Panc1 (cell line): ENCODE measurements at regions not wholly inside any gene's neighbourhood (a gene's known extent, or its start where the extent isn't known, plus 50 kb on each side); places are given as distances from the start of the nearest gene placed in this dataset.

Experiments used
- ATAC-seq: fragments of 200-7000 bp; cut with Tn5 transposase; 2 replicates; pipeline ENCODE4 v1.9.1; 2020; ENCODE audit warnings: mild to moderate bottlenecking, moderate library complexity
- BruUV-seq: library from RNA; stranded (reverse); fragments of 400-500 nt; replicated peaks from 2 replicates; lab custom pipeline; 2021; lab: Mats Ljungman, UMichigan
- CTCF ChIA-PET: fragments of 300-600 bp; sonication (Branson Sonifier 250); formaldehyde crosslinking; loops from one replicate; lab custom pipeline; 2022; ENCODE audit warnings: antibody characterized with exemption; lab: Charles Lee
- POLR2A ChIA-PET: fragments of 300-600 bp; sonication (Branson Sonifier 250); formaldehyde crosslinking; loops from one replicate; lab custom pipeline; 2022; ENCODE audit warnings: antibody characterized with exemption; lab: Charles Lee
- DNase-seq: peaks from one replicate; pipeline ENCODE4 v3.0.0-alpha.2; 2010; ENCODE audit warnings: low read depth, low spot score
- H3K27ac ChIP-seq: 2 replicates; pipeline ENCODE4 v1.5.1; 2011; ENCODE audit warnings: mild to moderate bottlenecking, low read length, inconsistent platforms
- H3K27me3 ChIP-seq: fragments of 200-500 bp; sonication (Bioruptor generic); 2 replicates; pipeline ENCODE4 v1.6.0; 2014; ENCODE audit warnings: low read length, inconsistent platforms; ENCODE audit not compliant: control insufficient read depth, insufficient read depth
- H3K36me3 ChIP-seq: fragments of 200-500 bp; sonication (Bioruptor generic); 2 replicates; pipeline ENCODE4 v1.5.1; 2014; ENCODE audit warnings: inconsistent platforms, mild to moderate bottlenecking, low read length, moderate library complexity; ENCODE audit not compliant: control insufficient read depth, insufficient read depth
- H3K4me1 ChIP-seq: 2 replicates; pipeline ENCODE4 v1.5.1; 2011; ENCODE audit warnings: inconsistent platforms, mild to moderate bottlenecking, low read length, moderate library complexity; ENCODE audit not compliant: control insufficient read depth, insufficient read depth
- H3K4me3 ChIP-seq, 2 experiments: 2 replicates each; pipeline ENCODE4 v1.5.1; 2011 to 2012; ENCODE audit warnings: low read depth in 2 of 2, low read length in 2 of 2, mild to moderate bottlenecking in 2 of 2, inconsistent platforms in 1 of 2, moderate library complexity in 1 of 2
- H3K9me3 ChIP-seq: fragments of 200-500 bp; sonication (Bioruptor generic); 2 replicates; pipeline ENCODE4 v1.5.1; 2014; ENCODE audit warnings: low read depth, mild to moderate bottlenecking, inconsistent platforms, low read length, moderate library complexity; ENCODE audit not compliant: control insufficient read depth, insufficient read depth
- POLR2AphosphoS5 ChIP-seq: IDR thresholded peaks from 2 replicates; pipeline ENCODE4 v1.6.1; 2012; ENCODE audit warnings: mild to moderate bottlenecking, low read depth, low read length, moderate library complexity
- SIN3A ChIP-seq: IDR thresholded peaks from 2 replicates; pipeline ENCODE4 v1.6.1; 2012; ENCODE audit warnings: low read depth, mild to moderate bottlenecking, low read length, moderate library complexity, borderline replicate concordance; ENCODE audit not compliant: insufficient read depth
- TCF7L2 ChIP-seq: IDR thresholded peaks from 2 replicates; pipeline ENCODE4 v1.6.1; 2011; ENCODE audit warnings: mild to moderate bottlenecking, low read depth, low read length, inconsistent platforms
- in situ Hi-C: cut with HindIII; loops from 2 replicates; pipeline ENCODE4 v1.10.0; 2016; ENCODE audit warnings: low sequenced_read_pairs, low pct_unique_long_range_greater_than_20kb
- intact Hi-C: fragments of 100-400 bp; cut with micrococcal nuclease; formaldehyde crosslinking; loops from one replicate; pipeline ENCODE4 v1.10.0; 2022; ENCODE audit not compliant: unreplicated experiment
- TF ChIP-seq, protein P1 (sequence below), 2 experiments: IDR thresholded peaks; 2 replicates each; pipeline ENCODE4 v1.6.1; 2011 to 2012; ENCODE audit warnings: low read depth in 2 of 2, control low read depth in 1 of 2, low read length in 1 of 2, mild to moderate bottlenecking in 1 of 2, moderate library complexity in 1 of 2; ENCODE audit not compliant: insufficient read depth in 1 of 2
- TF ChIP-seq, protein P2 (sequence below): fragments of 450-650 bp; IDR thresholded peaks from 2 replicates; pipeline ENCODE4 v1.5.1; 2017; ENCODE audit warnings: mild to moderate bottlenecking

DNA sequence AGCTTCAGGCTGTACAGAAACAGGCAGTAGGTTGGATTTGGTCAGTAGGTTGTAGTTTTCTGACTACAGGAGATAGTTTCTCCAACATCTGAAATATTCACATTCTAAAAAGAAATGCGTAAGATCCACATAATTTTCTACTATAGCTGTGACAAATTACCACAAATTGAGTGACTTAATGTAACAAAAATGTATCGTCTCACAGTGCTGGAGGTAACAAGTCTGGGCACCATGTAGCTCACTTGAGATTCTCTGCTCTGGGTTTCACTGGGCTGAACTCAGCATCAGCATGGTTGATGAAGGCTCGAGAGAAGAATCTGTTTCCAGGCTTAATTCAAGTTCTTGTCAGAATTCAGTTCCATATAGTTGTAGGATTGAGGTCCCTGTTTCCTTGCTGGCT lies 350.9 kb upstream of the CCDC179 start:
- in situ Hi-C loops (no loop called here), intact Hi-C loops (no loop called here)
- POLR2A ChIA-PET, result no interaction called here
- no TSS peak for BruUV-seq
- CTCF ChIA-PET, result no interaction called here
- TF ChIP-seq TCF7L2, result no peak
- TF ChIP-seq, protein P1, sequence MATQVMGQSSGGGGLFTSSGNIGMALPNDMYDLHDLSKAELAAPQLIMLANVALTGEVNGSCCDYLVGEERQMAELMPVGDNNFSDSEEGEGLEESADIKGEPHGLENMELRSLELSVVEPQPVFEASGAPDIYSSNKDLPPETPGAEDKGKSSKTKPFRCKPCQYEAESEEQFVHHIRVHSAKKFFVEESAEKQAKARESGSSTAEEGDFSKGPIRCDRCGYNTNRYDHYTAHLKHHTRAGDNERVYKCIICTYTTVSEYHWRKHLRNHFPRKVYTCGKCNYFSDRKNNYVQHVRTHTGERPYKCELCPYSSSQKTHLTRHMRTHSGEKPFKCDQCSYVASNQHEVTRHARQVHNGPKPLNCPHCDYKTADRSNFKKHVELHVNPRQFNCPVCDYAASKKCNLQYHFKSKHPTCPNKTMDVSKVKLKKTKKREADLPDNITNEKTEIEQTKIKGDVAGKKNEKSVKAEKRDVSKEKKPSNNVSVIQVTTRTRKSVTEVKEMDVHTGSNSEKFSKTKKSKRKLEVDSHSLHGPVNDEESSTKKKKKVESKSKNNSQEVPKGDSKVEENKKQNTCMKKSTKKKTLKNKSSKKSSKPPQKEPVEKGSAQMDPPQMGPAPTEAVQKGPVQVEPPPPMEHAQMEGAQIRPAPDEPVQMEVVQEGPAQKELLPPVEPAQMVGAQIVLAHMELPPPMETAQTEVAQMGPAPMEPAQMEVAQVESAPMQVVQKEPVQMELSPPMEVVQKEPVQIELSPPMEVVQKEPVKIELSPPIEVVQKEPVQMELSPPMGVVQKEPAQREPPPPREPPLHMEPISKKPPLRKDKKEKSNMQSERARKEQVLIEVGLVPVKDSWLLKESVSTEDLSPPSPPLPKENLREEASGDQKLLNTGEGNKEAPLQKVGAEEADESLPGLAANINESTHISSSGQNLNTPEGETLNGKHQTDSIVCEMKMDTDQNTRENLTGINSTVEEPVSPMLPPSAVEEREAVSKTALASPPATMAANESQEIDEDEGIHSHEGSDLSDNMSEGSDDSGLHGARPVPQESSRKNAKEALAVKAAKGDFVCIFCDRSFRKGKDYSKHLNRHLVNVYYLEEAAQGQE (IDR thresholded peaks at IDR 0.05; ENCODE audit: insufficient read depth in 1 of 2, low read depth in 2 of 2, low read length in 1 of 2), result no peak
- TF ChIP-seq, protein P2, sequence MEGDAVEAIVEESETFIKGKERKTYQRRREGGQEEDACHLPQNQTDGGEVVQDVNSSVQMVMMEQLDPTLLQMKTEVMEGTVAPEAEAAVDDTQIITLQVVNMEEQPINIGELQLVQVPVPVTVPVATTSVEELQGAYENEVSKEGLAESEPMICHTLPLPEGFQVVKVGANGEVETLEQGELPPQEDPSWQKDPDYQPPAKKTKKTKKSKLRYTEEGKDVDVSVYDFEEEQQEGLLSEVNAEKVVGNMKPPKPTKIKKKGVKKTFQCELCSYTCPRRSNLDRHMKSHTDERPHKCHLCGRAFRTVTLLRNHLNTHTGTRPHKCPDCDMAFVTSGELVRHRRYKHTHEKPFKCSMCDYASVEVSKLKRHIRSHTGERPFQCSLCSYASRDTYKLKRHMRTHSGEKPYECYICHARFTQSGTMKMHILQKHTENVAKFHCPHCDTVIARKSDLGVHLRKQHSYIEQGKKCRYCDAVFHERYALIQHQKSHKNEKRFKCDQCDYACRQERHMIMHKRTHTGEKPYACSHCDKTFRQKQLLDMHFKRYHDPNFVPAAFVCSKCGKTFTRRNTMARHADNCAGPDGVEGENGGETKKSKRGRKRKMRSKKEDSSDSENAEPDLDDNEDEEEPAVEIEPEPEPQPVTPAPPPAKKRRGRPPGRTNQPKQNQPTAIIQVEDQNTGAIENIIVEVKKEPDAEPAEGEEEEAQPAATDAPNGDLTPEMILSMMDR, result no peak
- TF ChIP-seq POLR2AphosphoS5, result no peak
- no peak for TF ChIP-seq SIN3A
- no peak for DNase-seq
- Histone ChIP-seq H3K4me3 (no peak overlapping the region), H3K27me3 (no peaks in the 10 kb centered on the region), H3K36me3 (no peaks in the 10 kb centered on the region), H3K9me3 (no peaks in the 10 kb centered on the region), H3K27ac (no peak overlapping the region), H3K4me1 (no peaks in the 10 kb centered on the region)
- ATAC-seq, result no peak

GRCh38 chr11:23212807-23213206 lies 352.5 kb upstream of the CCDC179 start:
- BruUV-seq, result no TSS peak
- POLR2A ChIA-PET, result no interaction called here
- intact Hi-C loops, result no loop called here
- ATAC-seq, result no peak
- Histone ChIP-seq H3K4me1 (no peaks in the 10 kb centered on the region), H3K4me3 (no peak overlapping the region), H3K36me3 (no peaks in the 10 kb centered on the region), H3K9me3 (no peaks in the 10 kb centered on the region), H3K27ac (no peak overlapping the region), H3K27me3 (no peaks in the 10 kb centered on the region)
- TF ChIP-seq POLR2AphosphoS5, result no peak
- TF ChIP-seq SIN3A, result no peak
- no peak for TF ChIP-seq TCF7L2
- TF ChIP-seq, protein P1 (IDR thresholded peaks at IDR 0.05; ENCODE audit: insufficient read depth in 1 of 2, low read depth in 2 of 2, low read length in 1 of 2), result no peak
- TF ChIP-seq, protein P2, result no peak
- CTCF ChIA-PET, result no interaction called here
- DNase-seq, result no peak
- in situ Hi-C loops, result no loop called here
